ENCODE measurements at regions not wholly inside any gene's neighbourhood (a gene's known extent, or its start where the extent isn't known, plus 50 kb on each side); places are given as distances from the start of the nearest gene placed in this dataset.
"Not testable (repeated sequence)": the region's sequence is repeated elsewhere in the genome, so short reads cannot be mapped to it uniquely, and the experiment has no call there.

DNA sequence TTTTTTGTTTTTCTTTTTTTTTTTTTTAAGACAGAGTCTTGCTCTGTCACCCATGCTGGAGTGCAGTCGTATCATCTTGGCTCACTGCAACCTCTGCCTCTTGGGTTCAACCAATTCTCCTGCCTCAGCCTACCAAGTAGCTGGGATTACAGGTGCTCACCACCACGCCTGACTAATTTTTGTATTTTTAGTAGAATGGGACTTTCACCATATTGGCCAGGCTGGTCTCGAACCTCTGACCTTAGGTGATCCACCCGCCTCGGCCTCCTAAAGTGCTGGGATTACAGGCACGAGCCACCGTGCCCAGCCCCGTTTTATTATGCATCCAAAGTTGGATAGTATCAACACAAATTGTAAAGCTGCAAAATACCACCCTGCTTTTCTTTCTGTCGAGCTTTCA lies 154.9 kb downstream of the CRPPA start:
- BruUV-seq (replicated peaks); H3K79me1 ChIP-seq (ENCODE audit: low read depth in 1 of 2, low read length in 2 of 2); H2AFZ ChIP-seq (replicated peaks; ENCODE audit: low read length, poor library complexity); POLR2A ChIA-PET (ENCODE audit: unreplicated experiment); H2BK15ac ChIP-seq (ENCODE audit: low read depth, low read length); H3K9me1 ChIP-seq (ENCODE audit: insufficient read depth, low read length); H4K8ac ChIP-seq (ENCODE audit: low read depth in 2 of 2, low read length in 2 of 2); H3K4me3 ChIP-seq (ENCODE audit: insufficient read depth, low read depth, low read length); intact Hi-C loops (cut with micrococcal nuclease); H3K23ac ChIP-seq (ENCODE audit: low read depth, low read length); H4K5ac ChIP-seq (ENCODE audit: low read depth, low read length); in situ Hi-C loops (cut with MboI; ENCODE audit: low sequenced_read_pairs); DNase-seq; H3K18ac ChIP-seq (ENCODE audit: low read depth, low read length); H2AK9ac ChIP-seq (replicated peaks; ENCODE audit: low read depth, low read length, poor library complexity); H2BK120ac ChIP-seq (ENCODE audit: low read depth, low read length); H4K20me1 ChIP-seq (ENCODE audit: insufficient read depth, low read length); H3K4me2 ChIP-seq (ENCODE audit: low read depth, low read length); H4K91ac ChIP-seq (ENCODE audit: insufficient read depth, low read depth, low read length); ATAC-seq (ENCODE audit: low read depth); H3K36me3 ChIP-seq (ENCODE audit: control insufficient read depth, insufficient read depth, low read length); H3K27ac ChIP-seq (ENCODE audit: insufficient read depth, low read length); H3K4me1 ChIP-seq (ENCODE audit: control insufficient read depth, insufficient read depth, low read length); dilution Hi-C loops (cut with HindIII; ENCODE audit: low sequenced_read_pairs, unreplicated experiment); H2BK5ac ChIP-seq (ENCODE audit: low read depth, low read length, poor library complexity, severe bottlenecking); H3K27me3 ChIP-seq (ENCODE audit: control insufficient read depth, insufficient read depth, low read length); H3K9me3 ChIP-seq (ENCODE audit: control insufficient read depth, insufficient read depth, low read length); H3K14ac ChIP-seq (replicated peaks; ENCODE audit: low read depth, low read length); H2BK20ac ChIP-seq (ENCODE audit: low read depth, low read length); H3K4ac ChIP-seq (ENCODE audit: low read depth, low read length); H3K56ac ChIP-seq (ENCODE audit: extremely low read depth, insufficient read depth, low read length); H3K9ac ChIP-seq (ENCODE audit: low read depth, low read length); H2AK5ac ChIP-seq (ENCODE audit: low read depth, low read length): not testable (repeated sequence)
- WGBS, 2 experiments (ENCODE audit: extremely low coverage in 2 of 2, insufficient read length in 1 of 2), result no CpG with 5 or more reads among the region's 9 CpGs
- CTCF ChIA-PET, result interaction anchor here (0.6 kb wide), 1 partner anchor 28 kb away, joined by 3 read pairs; no protein-coding TSS in a partner anchor
